Caco-2 (cell line): ENCODE measurements at regions not wholly inside any gene's neighbourhood (a gene's known extent, or its start where the extent isn't known, plus 50 kb on each side); places are given as distances from the start of the nearest gene placed in this dataset.

ENCODE experiments used
- BruUV-seq: library from RNA; stranded (reverse); fragments of 400-500 nt; replicated peaks from 2 replicates; lab custom pipeline; 2021; lab: Mats Ljungman, UMichigan
- CTCF ChIA-PET: fragments of 300-600 bp; sonication (Branson Sonifier 250); formaldehyde crosslinking; loops from one replicate; lab custom pipeline; 2022; ENCODE audit warnings: antibody characterized with exemption; lab: Charles Lee
- POLR2A ChIA-PET: fragments of 300-600 bp; sonication (Branson Sonifier 250); formaldehyde crosslinking; loops from one replicate; lab custom pipeline; 2022; ENCODE audit warnings: antibody characterized with exemption; lab: Charles Lee
- DNase-seq, 2 experiments: peaks; one replicate each; pipeline versions ENCODE4 v3.0.0 to v3.0.0-alpha.2; 2020 to 2022
- H3K27me3 ChIP-seq: replicated peaks from 2 replicates; pipeline ENCODE4 v1.6.0; 2011; ENCODE audit warnings: low read length; ENCODE audit not compliant: control insufficient read depth, insufficient read depth
- H3K36me3 ChIP-seq: 2 replicates; pipeline ENCODE4 v1.5.1; 2011; ENCODE audit warnings: low read length; ENCODE audit not compliant: control insufficient read depth, insufficient read depth
- H3K4me1 ChIP-seq: fragments of 250-450 bp; sonication (Bioruptor Pico); 2 replicates; pipeline ENCODE4 v1.5.1; 2020; ENCODE audit warnings: mild to moderate bottlenecking
- H3K4me3 ChIP-seq: 2 replicates; pipeline ENCODE4 v1.5.1; 2011; ENCODE audit warnings: low read depth, mild to moderate bottlenecking, control low read depth, low read length
- H3K9me3 ChIP-seq: fragments of 250-450 bp; sonication (Bioruptor Pico); 2 replicates; pipeline ENCODE4 v1.5.1; 2020; ENCODE audit warnings: mild to moderate bottlenecking, moderate library complexity
- H3K27ac Mint-ChIP-seq: one replicate; pipeline ENCODE4 v1.8.0; 2022; ENCODE audit warnings: mixed read lengths; ENCODE audit not compliant: unreplicated experiment
- H3K27me3 Mint-ChIP-seq: one replicate; pipeline ENCODE4 v1.8.0; 2022; ENCODE audit warnings: mixed read lengths; ENCODE audit not compliant: insufficient read depth, unreplicated experiment
- H3K36me3 Mint-ChIP-seq: one replicate; pipeline ENCODE4 v1.8.0; 2022; ENCODE audit warnings: mild to moderate bottlenecking, mixed read lengths; ENCODE audit not compliant: insufficient read depth, unreplicated experiment
- H3K4me1 Mint-ChIP-seq: one replicate; pipeline ENCODE4 v1.8.0; 2022; ENCODE audit warnings: low read depth, mixed read lengths; ENCODE audit not compliant: unreplicated experiment
- H3K4me3 Mint-ChIP-seq: one replicate; pipeline ENCODE4 v1.8.0; 2022; ENCODE audit warnings: mild to moderate bottlenecking, moderate library complexity, mixed read lengths; ENCODE audit not compliant: unreplicated experiment
- H3K9me3 Mint-ChIP-seq: one replicate; pipeline ENCODE4 v1.8.0; 2022; ENCODE audit warnings: mixed read lengths; ENCODE audit not compliant: unreplicated experiment
- CTCF ChIP-seq, 2 experiments: fragments of 200-600 bp in 1 of 2; IDR thresholded peaks; 1 replicate in 1 of 2; 2 replicates in 1 of 2; pipeline versions ENCODE4 v1.5.1 to v1.8.0; 2011 to 2022; ENCODE audit warnings: antibody characterized with exemption in 1 of 2, control low read depth in 1 of 2, inconsistent platforms in 1 of 2, low read depth in 1 of 2, low read length in 1 of 2, mild to moderate bottlenecking in 1 of 2, moderate library complexity in 1 of 2; ENCODE audit not compliant: insufficient read depth in 1 of 2, severe bottlenecking in 1 of 2, unreplicated experiment in 1 of 2
- intact Hi-C: fragments of 100-400 bp; cut with micrococcal nuclease; formaldehyde crosslinking; loops from one replicate; pipeline ENCODE4 v1.10.0; 2022; ENCODE audit not compliant: unreplicated experiment

- Mint-ChIP-seq H3K27ac (no peak overlapping the region), H3K4me1 (peaks cover 18% of the 10 kb centered on the region), H3K36me3 (no peaks in the 10 kb centered on the region), H3K4me3 (no peak overlapping the region), H3K9me3 (no peaks in the 10 kb centered on the region), H3K27me3 (no peaks in the 10 kb centered on the region)
- Histone ChIP-seq H3K9me3 (no peaks in the 10 kb centered on the region), H3K36me3 (no peaks in the 10 kb centered on the region), H3K4me3 (no peak overlapping the region), H3K27me3 (no peaks in the 10 kb centered on the region), H3K4me1 (no peaks in the 10 kb centered on the region; the same call in 1 of the 2 replicates)
- CTCF ChIA-PET, result no interaction called here
- DNase-seq, result no peak
- POLR2A ChIA-PET, result no interaction called here
- no TSS peak for BruUV-seq
- intact Hi-C loops, result loop anchor here (2.0 kb wide), 1 partner anchor 125 kb away; no protein-coding TSS in a partner anchor
- TF ChIP-seq CTCF (IDR thresholded peaks at IDR 0.05; ENCODE audit: insufficient read depth in 1 of 2, low read depth in 1 of 2, low read length in 1 of 2, severe bottlenecking in 1 of 2, unreplicated experiment in 1 of 2), result no peak
Measured at GRCh38 chr12:16121953-16122352, 155.5 kb downstream of the SLC15A5 start.

- DNase-seq, result peak in 1 of 2 experiments; percentile 34
- BruUV-seq, result no TSS peak
- Histone ChIP-seq H3K4me1 (no peaks in the 10 kb centered on the region; the same call in 1 of the 2 replicates), H3K4me3 (no peak overlapping the region), H3K9me3 (no peaks in the 10 kb centered on the region), H3K36me3 (no peaks in the 10 kb centered on the region), H3K27me3 (no peaks in the 10 kb centered on the region)
- peaks cover 3% of the 10 kb centered on the region for H3K27me3 Mint-ChIP-seq
- no peaks in the 10 kb centered on the region for H3K9me3 Mint-ChIP-seq
- no peak for TF ChIP-seq CTCF (IDR thresholded peaks at IDR 0.05; ENCODE audit: insufficient read depth in 1 of 2, low read depth in 1 of 2, low read length in 1 of 2, severe bottlenecking in 1 of 2, unreplicated experiment in 1 of 2)
- H3K4me1 Mint-ChIP-seq, result peaks cover 18% of the 10 kb centered on the region
- H3K36me3 Mint-ChIP-seq, result no peaks in the 10 kb centered on the region
- intact Hi-C loops, result no loop called here
- no peak overlapping the region for H3K27ac Mint-ChIP-seq
- POLR2A ChIA-PET, result no interaction called here
- CTCF ChIA-PET, result no interaction called here
- H3K4me3 Mint-ChIP-seq, result no peak overlapping the region
Measured at GRCh38 chr12:16119618-16120415, 157.7 kb downstream of the SLC15A5 start.

DNA sequence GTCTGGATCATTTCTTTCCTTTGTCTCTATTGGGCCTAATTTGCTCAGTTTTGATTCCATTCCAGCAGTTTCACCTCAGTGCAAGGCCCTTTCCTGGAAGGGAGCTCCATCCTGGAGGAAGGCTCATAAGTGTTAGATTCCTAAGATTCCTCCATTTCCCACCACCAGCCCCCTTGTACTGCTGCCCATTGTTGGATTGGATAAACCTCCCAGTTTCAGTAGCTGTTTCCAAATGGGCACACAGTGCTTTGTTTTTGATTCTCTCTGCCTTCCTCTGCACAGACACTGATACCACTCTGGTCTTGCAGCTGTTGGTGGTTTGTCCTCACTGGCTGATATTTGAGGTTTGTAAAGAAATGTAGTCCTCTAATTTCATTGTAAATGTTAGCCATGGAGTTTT, 158.9 kb downstream of the SLC15A5 start:
- CTCF ChIA-PET, result no interaction called here
- no peak for TF ChIP-seq CTCF (IDR thresholded peaks at IDR 0.05; ENCODE audit: insufficient read depth in 1 of 2, low read depth in 1 of 2, low read length in 1 of 2, severe bottlenecking in 1 of 2, unreplicated experiment in 1 of 2)
- no peak overlapping the region for H3K27ac Mint-ChIP-seq

More for the DNA sequence above, 158.9 kb downstream of the SLC15A5 start:
- intact Hi-C loops, result no loop called here
- Histone ChIP-seq H3K4me3 (no peak overlapping the region), H3K27me3 (no peaks in the 10 kb centered on the region), H3K36me3 (no peaks in the 10 kb centered on the region), H3K4me1 (no peaks in the 10 kb centered on the region; the same call in 1 of the 2 replicates), H3K9me3 (no peaks in the 10 kb centered on the region)
- Mint-ChIP-seq H3K4me3 (no peak overlapping the region), H3K4me1 (peaks cover 18% of the 10 kb centered on the region), H3K9me3 (no peaks in the 10 kb centered on the region), H3K36me3 (no peaks in the 10 kb centered on the region), H3K27me3 (peaks cover 3% of the 10 kb centered on the region)
- BruUV-seq, result no TSS peak
- no peak for DNase-seq
- POLR2A ChIA-PET, result no interaction called here
